HCT116 (cell line): ENCODE measurements at regions not wholly inside any gene's neighbourhood (a gene's known extent, or its start where the extent isn't known, plus 50 kb on each side); places are given as distances from the start of the nearest gene placed in this dataset.

Experiments used
- ATAC-seq: fragments of 200-7000 bp; cut with Tn5 transposase; 2 replicates; pipeline ENCODE4 v1.9.1; 2020; ENCODE audit warnings: mild to moderate bottlenecking, moderate library complexity
- BruUV-seq: library from RNA; stranded (reverse); fragments of 400-500 nt; replicated peaks from 2 replicates; lab custom pipeline; 2021; lab: Mats Ljungman, UMichigan
- CTCF ChIA-PET: fragments of 300-600 bp; sonication (Branson Sonifier 250); formaldehyde crosslinking; loops from one replicate; lab custom pipeline; 2021; ENCODE audit warnings: antibody characterized with exemption; lab: Charles Lee
- POLR2A ChIA-PET: fragments of 300-600, 350-600 bp; sonication (Branson Sonifier 250); formaldehyde crosslinking; loops from one replicate; lab custom pipeline; 2021; ENCODE audit warnings: antibody characterized with exemption; lab: Charles Lee
- RAD21 ChIA-PET, 2 experiments: fragments of 300-600 bp; sonication (Branson Sonifier 250); formaldehyde crosslinking; loops; one replicate each; lab custom pipeline; 2023; ENCODE audit warnings: low total read pairs in 2 of 2; ENCODE audit not compliant: uncharacterized antibody in 2 of 2, unreplicated experiment in 2 of 2, low non-redundant PET in 1 of 2; lab: Charles Lee
- DNase-seq: peaks from one replicate; pipeline ENCODE4 v3.0.0-alpha.2; 2010; ENCODE audit warnings: low read depth, low spot score
- H2AFZ ChIP-seq: fragments of 200-600 bp; shearing (Covaris generic), sonication (generic); 2 replicates; pipeline ENCODE4 v1.6.1; 2017; ENCODE audit warnings: low read depth, mixed run types, mixed read lengths, antibody characterized with exemption, low read length; ENCODE audit not compliant: poor library complexity, severe bottlenecking
- H3K27ac ChIP-seq: 2 replicates; pipeline ENCODE4 v1.5.1; 2012; ENCODE audit warnings: low read depth, low read length
- H3K27me3 ChIP-seq: fragments of 200-600 bp; sonication (generic); 2 replicates; pipeline ENCODE4 v1.6.1; 2016; ENCODE audit warnings: mixed run types, low read length, mixed read lengths; ENCODE audit not compliant: insufficient read depth
- H3K36me3 ChIP-seq, 2 experiments: fragments of 200-500 bp in 1 of 2; fragments of 200-600 bp in 1 of 2; sonication (Bioruptor generic) in 1 of 2; sonication (generic) in 1 of 2; 2 replicates each; pipeline versions ENCODE4 v1.5.1 to v1.6.1; 2014 to 2016; ENCODE audit warnings: low read length in 2 of 2, inconsistent platforms in 1 of 2, mixed read lengths in 1 of 2, mixed run types in 1 of 2; ENCODE audit not compliant: insufficient read depth in 2 of 2, control insufficient read depth in 1 of 2
- H3K4me1 ChIP-seq, 2 experiments: fragments of 200-600 bp in 1 of 2; sonication (generic) in 1 of 2; 2 replicates each; pipeline versions ENCODE4 v1.5.1 to v1.6.1; 2012 to 2017; ENCODE audit warnings: low read length in 2 of 2, inconsistent platforms in 1 of 2, mild to moderate bottlenecking in 1 of 2, mixed read lengths in 1 of 2, mixed run types in 1 of 2, moderate library complexity in 1 of 2; ENCODE audit not compliant: insufficient read depth in 2 of 2, control insufficient read depth in 1 of 2
- H3K4me2 ChIP-seq: fragments of 200-600 bp; sonication (generic); 2 replicates; pipeline ENCODE4 v1.6.1; 2017; ENCODE audit warnings: mixed run types, low read length, mixed read lengths
- H3K4me3 ChIP-seq, 2 experiments: fragments of 200-600 bp in 1 of 2; sonication (generic) in 1 of 2; replicated peaks in 1 of 2; 2 replicates each; pipeline ENCODE4 v1.5.1; 2011 to 2016; ENCODE audit warnings: low read length in 2 of 2, control low read depth in 1 of 2, low read depth in 1 of 2, mild to moderate bottlenecking in 1 of 2, mixed read lengths in 1 of 2, mixed run types in 1 of 2
- H3K79me2 ChIP-seq: fragments of 200-600 bp; sonication (generic); 2 replicates; pipeline ENCODE4 v1.6.1; 2017; ENCODE audit warnings: mild to moderate bottlenecking, mixed run types, low read length, moderate library complexity, mixed read lengths; ENCODE audit not compliant: insufficient read depth
- H3K9ac ChIP-seq: fragments of 200-600 bp; sonication (generic); 2 replicates; pipeline ENCODE4 v1.6.1; 2016; ENCODE audit warnings: low read length, mixed read lengths
- H3K9me2 ChIP-seq: fragments of 200-600 bp; sonication (generic), shearing (Covaris generic); 2 replicates; pipeline ENCODE4 v1.6.1; 2017; ENCODE audit warnings: mixed run types, mild to moderate bottlenecking, moderate library complexity; ENCODE audit not compliant: insufficient read depth
- H3K9me3 ChIP-seq, 2 experiments: fragments of 200-500 bp in 1 of 2; fragments of 200-600 bp in 1 of 2; sonication (Bioruptor generic) in 1 of 2; sonication (generic) in 1 of 2; 2 replicates each; pipeline ENCODE4 v1.6.1; 2014 to 2017; ENCODE audit warnings: low read length in 2 of 2, mixed read lengths in 2 of 2, inconsistent platforms in 1 of 2, low read depth in 1 of 2, mild to moderate bottlenecking in 1 of 2, mixed run types in 1 of 2, moderate library complexity in 1 of 2; ENCODE audit not compliant: control insufficient read depth in 1 of 2, insufficient read depth in 1 of 2
- H4K20me1 ChIP-seq: fragments of 200-600 bp; sonication (generic), shearing (Covaris generic); 2 replicates; pipeline ENCODE4 v1.6.1; 2017; ENCODE audit warnings: mixed run types, mild to moderate bottlenecking, moderate library complexity; ENCODE audit not compliant: insufficient read depth
- ATF3 ChIP-seq: IDR thresholded peaks from 2 replicates; pipeline ENCODE4 v1.6.1; 2012
- CEBPB ChIP-seq: IDR thresholded peaks from 2 replicates; pipeline ENCODE4 v1.6.1; 2012; ENCODE audit warnings: low read depth
- REST ChIP-seq: IDR thresholded peaks from 2 replicates; pipeline ENCODE4 v1.6.1; 2012; ENCODE audit warnings: low read depth
- YY1 ChIP-seq: IDR thresholded peaks from 2 replicates; pipeline ENCODE4 v1.6.1; 2011; ENCODE audit warnings: low read length, low read depth, moderate library complexity, mild to moderate bottlenecking; ENCODE audit not compliant: insufficient replicate concordance; ENCODE audit errors: extremely low read depth
- intact Hi-C: fragments of 100-400 bp; cut with micrococcal nuclease; formaldehyde crosslinking; loops from 2 replicates; pipeline ENCODE4 v1.10.0; 2022
- TF ChIP-seq, protein P1 (sequence below): IDR thresholded peaks from 2 replicates; pipeline ENCODE4 v1.6.1; 2012

DNA sequence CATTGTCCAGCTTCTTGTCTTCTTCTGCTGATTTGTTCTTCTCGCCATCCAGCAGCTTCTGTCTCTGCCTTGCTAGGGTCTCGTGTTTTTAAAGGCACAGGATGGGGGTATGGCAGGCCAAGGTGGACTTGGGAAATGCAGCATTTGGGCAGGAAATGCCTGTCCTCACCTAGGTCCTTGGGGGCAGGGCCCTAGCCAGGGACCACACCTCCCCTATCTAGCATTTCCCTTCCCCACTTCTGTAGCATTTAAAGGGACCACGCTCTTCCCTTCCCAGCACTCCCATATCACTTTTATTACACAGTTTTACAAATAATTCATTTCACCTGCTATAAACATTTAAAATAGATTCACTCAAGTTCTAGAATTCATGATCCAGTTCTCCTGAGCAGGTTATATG, 315.4 kb upstream of the LMCD1 start:
- CTCF ChIA-PET: no interaction called here
- no peak for ATAC-seq

More for the DNA sequence above, 315.4 kb upstream of the LMCD1 start:
- BruUV-seq: no TSS peak
- H3K4me2 ChIP-seq: no peak overlapping the region
- H4K20me1 ChIP-seq: no peaks in the 10 kb centered on the region
- no peaks in the 10 kb centered on the region for H3K36me3 ChIP-seq
- intact Hi-C loops: no loop called here
- H2AFZ ChIP-seq: no peak overlapping the region
- RAD21 ChIA-PET: no interaction called here
- no peak overlapping the region for H3K9ac ChIP-seq
- no peaks in the 10 kb centered on the region for H3K9me3 ChIP-seq
- H3K79me2 ChIP-seq: no peaks in the 10 kb centered on the region
- TF ChIP-seq CEBPB (no peak), YY1 (no peak), ATF3 (no peak), REST (no peak)
- TF ChIP-seq, protein P1, sequence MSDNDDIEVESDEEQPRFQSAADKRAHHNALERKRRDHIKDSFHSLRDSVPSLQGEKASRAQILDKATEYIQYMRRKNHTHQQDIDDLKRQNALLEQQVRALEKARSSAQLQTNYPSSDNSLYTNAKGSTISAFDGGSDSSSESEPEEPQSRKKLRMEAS: no peak
- no peak overlapping the region for H3K4me3 ChIP-seq
- H3K27ac ChIP-seq: no peak overlapping the region
- no peak for DNase-seq
- POLR2A ChIA-PET: no interaction called here
- no peaks in the 10 kb centered on the region for H3K9me2 ChIP-seq
- H3K4me1 ChIP-seq: no peaks in the 10 kb centered on the region
- H3K27me3 ChIP-seq: no peaks in the 10 kb centered on the region
